ENCODE measurements at regions not wholly inside any gene's neighbourhood (a gene's known extent, or its start where the extent isn't known, plus 50 kb on each side); places are given as distances from the start of the nearest gene placed in this dataset.

GRCh38 chr11:28760676-28761390 is 652.6 kb downstream of the METTL15 start:
- no peak for TF ChIP-seq EZH2 (IDR thresholded peaks at IDR 0.05)
- TF ChIP-seq FOXP2 (optimal IDR thresholded peaks at IDR 0.05; ENCODE audit: control extremely low read depth, extremely low read length, insufficient read depth), result no peak
- no peak for TF ChIP-seq POLR2AphosphoS5 (IDR thresholded peaks at IDR 0.05; ENCODE audit: borderline replicate concordance, low read depth, low read length)
- DNase-seq (ENCODE audit: low read depth, low spot score), result no peak
- Histone ChIP-seq H3K36me3 (ENCODE audit: insufficient read depth, low read length) (no peaks in the 10 kb centered on the region), H3K9me3 (ENCODE audit: low read depth, low read length) (no peaks in the 10 kb centered on the region), H3K27ac (no peak overlapping the region), H3K9ac (ENCODE audit: insufficient read length) (no peak overlapping the region), H3K4me3 (no peak overlapping the region)

GRCh38 chr11:28759311-28759710 is 651.1 kb downstream of the METTL15 start:
- DNase-seq (ENCODE audit: low read depth, low spot score), result no peak
- no peak for TF ChIP-seq POLR2AphosphoS5 (IDR thresholded peaks at IDR 0.05; ENCODE audit: borderline replicate concordance, low read depth, low read length)
- no peak for TF ChIP-seq EZH2 (IDR thresholded peaks at IDR 0.05)
- TF ChIP-seq FOXP2 (optimal IDR thresholded peaks at IDR 0.05; ENCODE audit: control extremely low read depth, extremely low read length, insufficient read depth), result no peak
- Histone ChIP-seq H3K36me3 (ENCODE audit: insufficient read depth, low read length) (no peaks in the 10 kb centered on the region), H3K27ac (no peak overlapping the region), H3K9me3 (ENCODE audit: low read depth, low read length) (no peaks in the 10 kb centered on the region), H3K9ac (ENCODE audit: insufficient read length) (no peak overlapping the region), H3K4me3 (no peak overlapping the region)

GRCh38 chr11:28757725-28758515 is 649.7 kb downstream of the METTL15 start:
- no peak overlapping the region for H3K9ac ChIP-seq (ENCODE audit: insufficient read length)
- no peaks in the 10 kb centered on the region for H3K36me3 ChIP-seq (ENCODE audit: insufficient read depth, low read length)
- no peak overlapping the region for H3K4me3 ChIP-seq
- TF ChIP-seq POLR2AphosphoS5 (IDR thresholded peaks at IDR 0.05; ENCODE audit: borderline replicate concordance, low read depth, low read length), result no peak
- no peak for TF ChIP-seq FOXP2 (optimal IDR thresholded peaks at IDR 0.05; ENCODE audit: control extremely low read depth, extremely low read length, insufficient read depth)
- no peak for TF ChIP-seq EZH2 (IDR thresholded peaks at IDR 0.05)
- no peaks in the 10 kb centered on the region for H3K9me3 ChIP-seq (ENCODE audit: low read depth, low read length)
- no peak overlapping the region for H3K27ac ChIP-seq
- DNase-seq (ENCODE audit: low read depth, low spot score), result no peak

- Histone ChIP-seq H3K27ac (no peak overlapping the region), H3K36me3 (ENCODE audit: insufficient read depth, low read length) (no peaks in the 10 kb centered on the region), H3K4me3 (no peak overlapping the region), H3K9ac (ENCODE audit: insufficient read length) (no peak overlapping the region), H3K9me3 (ENCODE audit: low read depth, low read length) (no peaks in the 10 kb centered on the region)
- no peak for DNase-seq (ENCODE audit: low read depth, low spot score)
- TF ChIP-seq POLR2AphosphoS5 (IDR thresholded peaks at IDR 0.05; ENCODE audit: borderline replicate concordance, low read depth, low read length) (no peak), FOXP2 (optimal IDR thresholded peaks at IDR 0.05; ENCODE audit: control extremely low read depth, extremely low read length, insufficient read depth) (no peak)
These were observed 648.8 kb downstream of the METTL15 start for GRCh38 chr11:28756977-28757376.

- H3K9ac ChIP-seq (ENCODE audit: insufficient read length), result no peak overlapping the region
- no peak for DNase-seq (ENCODE audit: low read depth, low spot score)
- no peaks in the 10 kb centered on the region for H3K36me3 ChIP-seq (ENCODE audit: insufficient read depth, low read length)
- H3K27ac ChIP-seq, result no peak overlapping the region
- no peak for TF ChIP-seq EZH2 (IDR thresholded peaks at IDR 0.05)
- TF ChIP-seq FOXP2 (optimal IDR thresholded peaks at IDR 0.05; ENCODE audit: control extremely low read depth, extremely low read length, insufficient read depth), result no peak
- no peak for TF ChIP-seq POLR2AphosphoS5 (IDR thresholded peaks at IDR 0.05; ENCODE audit: borderline replicate concordance, low read depth, low read length)
- no peaks in the 10 kb centered on the region for H3K9me3 ChIP-seq (ENCODE audit: low read depth, low read length)
- no peak overlapping the region for H3K4me3 ChIP-seq
These were observed 634.9 kb downstream of the METTL15 start for GRCh38 chr11:28743061-28743550.

GRCh38 chr11:28739489-28740280 is 631.5 kb downstream of the METTL15 start:
- H3K27ac ChIP-seq, result no peak overlapping the region
- H3K36me3 ChIP-seq (ENCODE audit: insufficient read depth, low read length), result no peaks in the 10 kb centered on the region
- DNase-seq (ENCODE audit: low read depth, low spot score), result no peak
- H3K4me3 ChIP-seq, result no peak overlapping the region
- H3K9me3 ChIP-seq (ENCODE audit: low read depth, low read length), result no peaks in the 10 kb centered on the region
- TF ChIP-seq EZH2 (IDR thresholded peaks at IDR 0.05) (no peak), FOXP2 (optimal IDR thresholded peaks at IDR 0.05; ENCODE audit: control extremely low read depth, extremely low read length, insufficient read depth) (no peak), POLR2AphosphoS5 (IDR thresholded peaks at IDR 0.05; ENCODE audit: borderline replicate concordance, low read depth, low read length) (no peak)
- no peak overlapping the region for H3K9ac ChIP-seq (ENCODE audit: insufficient read length)

- Histone ChIP-seq H3K9ac (ENCODE audit: insufficient read length) (no peak overlapping the region), H3K4me3 (no peak overlapping the region), H3K27ac (no peak overlapping the region), H3K36me3 (ENCODE audit: insufficient read depth, low read length) (no peaks in the 10 kb centered on the region), H3K9me3 (ENCODE audit: low read depth, low read length) (no peaks in the 10 kb centered on the region)
- TF ChIP-seq EZH2 (IDR thresholded peaks at IDR 0.05), result no peak
- TF ChIP-seq FOXP2 (optimal IDR thresholded peaks at IDR 0.05; ENCODE audit: control extremely low read depth, extremely low read length, insufficient read depth), result no peak
- TF ChIP-seq POLR2AphosphoS5 (IDR thresholded peaks at IDR 0.05; ENCODE audit: borderline replicate concordance, low read depth, low read length), result no peak
- DNase-seq (ENCODE audit: low read depth, low spot score), result no peak
These were observed 630.4 kb downstream of the METTL15 start for GRCh38 chr11:28738549-28738948.

- Histone ChIP-seq H3K36me3 (ENCODE audit: insufficient read depth, low read length) (no peaks in the 10 kb centered on the region), H3K9me3 (ENCODE audit: low read depth, low read length) (no peaks in the 10 kb centered on the region), H3K4me3 (no peak overlapping the region), H3K27ac (no peak overlapping the region), H3K9ac (ENCODE audit: insufficient read length) (no peak overlapping the region)
- no peak for DNase-seq (ENCODE audit: low read depth, low spot score)
- TF ChIP-seq EZH2 (IDR thresholded peaks at IDR 0.05), result no peak
- TF ChIP-seq POLR2AphosphoS5 (IDR thresholded peaks at IDR 0.05; ENCODE audit: borderline replicate concordance, low read depth, low read length), result no peak
- TF ChIP-seq FOXP2 (optimal IDR thresholded peaks at IDR 0.05; ENCODE audit: control extremely low read depth, extremely low read length, insufficient read depth), result no peak
These were observed 628.1 kb downstream of the METTL15 start for GRCh38 chr11:28736256-28736655.
